ENCODE measurements at regions not wholly inside any gene's neighbourhood (a gene's known extent, or its start where the extent isn't known, plus 50 kb on each side); places are given as distances from the start of the nearest gene placed in this dataset.

DNA sequence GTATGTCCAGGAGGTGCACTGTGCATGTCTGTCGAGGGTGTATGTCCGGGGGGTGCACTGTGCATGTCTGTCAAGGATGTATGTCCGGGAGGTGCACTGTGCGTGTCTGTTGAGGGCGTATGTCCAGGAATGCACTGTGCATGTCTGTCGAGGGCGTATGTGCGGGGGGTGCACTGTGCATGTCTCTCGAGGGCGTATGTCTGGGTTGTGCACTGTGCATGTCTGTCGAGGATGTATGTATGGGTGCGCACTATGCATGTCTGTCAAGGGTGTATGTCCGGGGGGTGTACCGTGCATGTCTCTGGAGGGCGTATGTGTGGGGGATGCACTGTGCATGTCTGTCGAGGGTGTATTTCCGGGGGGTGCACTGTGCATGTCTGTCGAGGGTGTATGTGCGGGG is 249.3 kb upstream of the MYT1L start (continued):
- TF ChIP-seq GABPA (IDR thresholded peaks at IDR 0.05; ENCODE audit: borderline replicate concordance, insufficient read depth, low read length), result no peak
- TF ChIP-seq EGR1 (IDR thresholded peaks at IDR 0.05; ENCODE audit: borderline replicate concordance, low read depth, low read length), result no peak
- no peak for TF ChIP-seq SIX5 (IDR thresholded peaks at IDR 0.05; ENCODE audit: low read depth, low read length)
- no peak for TF ChIP-seq SP2 (IDR thresholded peaks at IDR 0.05; ENCODE audit: low read length)
- no peak for TF ChIP-seq TBP (IDR thresholded peaks at IDR 0.05; ENCODE audit: low read depth, low read length)

Data from H1 (cell line).